BLaER1 treated with 17β-estradiol and CSF1 and Interleukin-3, amounts not matched to agents 10 nM and 100 nM (cell line): ENCODE measurements at regions not wholly inside any gene's neighbourhood (a gene's known extent, or its start where the extent isn't known, plus 50 kb on each side); places are given as distances from the start of the nearest gene placed in this dataset.

Experiments
- H3K27ac ChIP-seq, 11 experiments: shearing (Covaris generic); formaldehyde crosslinking; 2 replicates each; pipeline ENCODE4 v1.8.1; 2022
- H3K27me3 ChIP-seq, 11 experiments: shearing (Covaris generic); formaldehyde crosslinking; 2 replicates each; pipeline ENCODE4 v1.8.1; 2022
- H3K36me3 ChIP-seq, 11 experiments: shearing (Covaris generic); formaldehyde crosslinking; 2 replicates each; pipeline ENCODE4 v1.8.1; 2022
- H3K4me1 ChIP-seq, 10 experiments: shearing (Covaris generic); formaldehyde crosslinking; 2 replicates each; pipeline ENCODE4 v1.8.1; 2022
- H3K4me2 ChIP-seq, 11 experiments: shearing (Covaris generic); formaldehyde crosslinking; 2 replicates each; pipeline ENCODE4 v1.8.1; 2022
- H3K4me3 ChIP-seq, 10 experiments: shearing (Covaris generic); formaldehyde crosslinking; 2 replicates each; pipeline ENCODE4 v1.8.1; 2022
- H3K9ac ChIP-seq, 11 experiments: shearing (Covaris generic); formaldehyde crosslinking; 2 replicates each; pipeline ENCODE4 v1.8.1; 2022
- H3K9me3 ChIP-seq, 11 experiments: shearing (Covaris generic); formaldehyde crosslinking; replicated peaks in 1 of 11; 2 replicates each; pipeline ENCODE4 v1.8.1; 2022
- H4K20me1 ChIP-seq, 11 experiments: shearing (Covaris generic); formaldehyde crosslinking; 2 replicates each; pipeline ENCODE4 v1.8.1; 2022
- Cebpa-rat ChIP-seq, 11 experiments: shearing (Covaris generic); IDR thresholded peaks; 2 replicates each; pipeline ENCODE4 v1.8.1; 2022

- no peak overlapping the region for H3K9ac ChIP-seq
- no peaks in the 10 kb centered on the region for H3K36me3 ChIP-seq
- no peaks in the 10 kb centered on the region for H3K27me3 ChIP-seq
- no peaks in the 10 kb centered on the region for H4K20me1 ChIP-seq
- H3K27ac ChIP-seq = no peak overlapping the region
- TF ChIP-seq Cebpa-rat (IDR thresholded peaks at IDR 0.05) = no peak
- H3K4me2 ChIP-seq = no peak overlapping the region
- no peaks in the 10 kb centered on the region for H3K4me1 ChIP-seq
- H3K4me3 ChIP-seq = no peak overlapping the region
- peaks cover 15 to 29% (median 20%) of the 10 kb centered on the region in 11 experiments for H3K9me3 ChIP-seq
These were observed 162.1 kb upstream of the LHX5 start for GRCh38 chr12:113633678-113634332.

- Histone ChIP-seq H4K20me1 (no peaks in the 10 kb centered on the region), H3K9me3 (peaks cover 23 to 52% (median 35%) of the 10 kb centered on the region in 11 experiments), H3K9ac (no peak overlapping the region), H3K4me2 (no peak overlapping the region), H3K4me3 (no peak overlapping the region), H3K36me3 (0 out of 22 replicates have a peak, but pooled peaks cover 0 to 7% (median 0%) of the 10 kb centered on the region in 11 experiments), H3K4me1 (no peaks in the 10 kb centered on the region), H3K27me3 (no peaks in the 10 kb centered on the region), H3K27ac (no peak overlapping the region)
- no peak for TF ChIP-seq Cebpa-rat (IDR thresholded peaks at IDR 0.05)
These were observed 159.0 kb upstream of the LHX5 start for GRCh38 chr12:113630625-113631024.

DNA sequence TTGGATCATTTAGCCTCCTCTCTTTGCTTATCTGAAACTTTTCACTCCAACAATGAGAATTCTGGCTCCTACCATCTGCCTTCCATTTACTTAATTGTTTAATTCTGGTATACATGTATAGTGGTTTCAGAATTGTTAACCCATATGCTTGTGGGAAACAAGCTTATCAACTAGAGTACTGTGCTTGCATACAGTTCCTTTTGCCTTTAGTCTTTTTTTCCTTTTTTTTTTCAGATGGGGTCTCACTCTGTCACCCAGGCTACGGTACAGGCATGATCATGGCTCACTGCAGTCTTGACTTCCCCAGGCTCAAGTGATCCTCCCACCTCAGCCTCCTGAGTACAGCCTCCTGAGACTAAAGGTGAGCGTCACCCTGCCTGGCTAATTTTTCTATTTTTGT, 153.8 kb upstream of the LHX5 start:
- H3K4me3 ChIP-seq = no peak overlapping the region
- peaks cover 28 to 48% (median 35%) of the 10 kb centered on the region in 11 experiments for H3K9me3 ChIP-seq
- no peak for TF ChIP-seq Cebpa-rat (IDR thresholded peaks at IDR 0.05)
- H3K27ac ChIP-seq = no peak overlapping the region
- H4K20me1 ChIP-seq = no peaks in the 10 kb centered on the region
- no peaks in the 10 kb centered on the region for H3K27me3 ChIP-seq
- H3K4me1 ChIP-seq = no peaks in the 10 kb centered on the region
- no peak overlapping the region for H3K4me2 ChIP-seq
- 0 out of 22 replicates have a peak, but pooled peaks cover 0 to 7% (median 0%) of the 10 kb centered on the region in 11 experiments for H3K36me3 ChIP-seq
- no peak overlapping the region for H3K9ac ChIP-seq

GRCh38 chr12:113622410-113622809, 150.7 kb upstream of the LHX5 start:
- H4K20me1 ChIP-seq = no peaks in the 10 kb centered on the region
- H3K9me3 ChIP-seq = peaks cover 17 to 29% (median 21%) of the 10 kb centered on the region in 11 experiments
- peaks cover 0 to 11% (median 0%) of the 10 kb centered on the region in 11 experiments; a peak in 3 of 22 replicates for H3K27me3 ChIP-seq
- no peaks in the 10 kb centered on the region for H3K4me1 ChIP-seq
- TF ChIP-seq Cebpa-rat (IDR thresholded peaks at IDR 0.05) = no peak
- H3K27ac ChIP-seq = no peak overlapping the region
- H3K4me3 ChIP-seq = no peak overlapping the region
- no peak overlapping the region for H3K4me2 ChIP-seq
- 0 out of 22 replicates have a peak, but pooled peaks cover 0 to 7% (median 0%) of the 10 kb centered on the region in 11 experiments for H3K36me3 ChIP-seq
- H3K9ac ChIP-seq = no peak overlapping the region

DNA sequence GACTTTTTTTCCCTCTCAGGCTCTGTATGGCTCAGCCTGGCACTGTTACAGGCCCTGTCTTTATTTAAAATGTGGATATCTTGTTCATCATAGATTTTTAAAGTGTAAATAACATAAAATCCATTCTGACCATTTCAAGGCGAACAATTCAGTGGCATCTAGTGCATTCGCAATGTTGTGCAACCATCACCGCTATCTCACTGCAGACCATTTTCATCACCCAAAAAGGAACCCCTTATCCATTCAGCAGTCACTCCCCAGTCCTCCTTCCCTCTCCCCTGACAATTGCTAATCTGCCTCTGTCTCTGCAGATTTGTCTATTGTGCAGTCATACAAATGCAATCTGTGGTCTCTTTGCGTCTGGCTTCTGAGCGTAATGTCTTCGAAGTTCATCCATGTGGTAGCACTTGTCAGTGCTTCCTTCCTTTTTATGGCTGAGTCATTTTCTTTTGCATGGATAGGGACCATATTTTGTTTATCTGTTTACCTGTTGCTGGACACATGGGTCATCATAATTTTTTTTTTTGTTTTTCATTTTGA, 148.8 kb upstream of the LHX5 start:
- H3K4me3 ChIP-seq = no peak overlapping the region
- H3K27me3 ChIP-seq = peaks cover 0 to 11% (median 0%) of the 10 kb centered on the region in 11 experiments; a peak in 3 of 22 replicates
- no peak overlapping the region for H3K9ac ChIP-seq
- no peak for TF ChIP-seq Cebpa-rat (IDR thresholded peaks at IDR 0.05)
- H3K36me3 ChIP-seq = no peaks in the 10 kb centered on the region
- H3K4me2 ChIP-seq = no peak overlapping the region
- H3K27ac ChIP-seq = no peak overlapping the region
- peaks cover 7 to 11% (median 8%) of the 10 kb centered on the region in 11 experiments for H3K9me3 ChIP-seq
- no peaks in the 10 kb centered on the region for H3K4me1 ChIP-seq
- no peaks in the 10 kb centered on the region for H4K20me1 ChIP-seq

GRCh38 chr12:113619202-113619601, 147.5 kb upstream of the LHX5 start:
- Histone ChIP-seq H3K27ac (no peak overlapping the region), H4K20me1 (no peaks in the 10 kb centered on the region), H3K9ac (no peak overlapping the region), H3K9me3 (peaks cover 0 to 4% (median 0%) of the 10 kb centered on the region in 11 experiments; a peak in 2 of 22 replicates), H3K36me3 (no peaks in the 10 kb centered on the region), H3K4me1 (no peaks in the 10 kb centered on the region), H3K4me2 (no peak overlapping the region), H3K4me3 (no peak overlapping the region), H3K27me3 (peaks cover 0 to 11% (median 0%) of the 10 kb centered on the region in 11 experiments; a peak in 3 of 22 replicates)
- TF ChIP-seq Cebpa-rat (IDR thresholded peaks at IDR 0.05) = no peak

DNA sequence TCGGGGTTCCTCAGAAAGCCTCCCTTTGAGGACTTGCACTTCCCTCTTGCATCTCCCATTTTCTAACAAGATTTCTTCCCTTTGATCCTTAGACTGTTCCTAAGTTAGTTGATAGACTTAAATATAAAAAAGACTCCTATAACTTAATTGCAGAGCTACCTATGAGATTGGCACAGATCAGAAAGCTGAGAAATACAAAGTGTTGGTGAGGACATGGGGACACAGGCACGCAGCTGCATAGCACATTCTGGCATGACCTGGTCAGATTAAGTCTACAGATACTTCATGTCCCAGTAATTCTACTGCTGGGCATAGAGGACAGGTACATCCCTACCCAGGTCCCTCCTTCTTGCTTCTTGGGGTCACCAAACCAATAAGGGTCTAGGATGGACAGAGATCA, 141.7 kb upstream of the LHX5 start:
- no peak for TF ChIP-seq Cebpa-rat (IDR thresholded peaks at IDR 0.05)
- Histone ChIP-seq H3K27ac (no peak overlapping the region), H3K9ac (no peak overlapping the region), H3K4me3 (no peak overlapping the region), H4K20me1 (no peaks in the 10 kb centered on the region), H3K4me1 (no peaks in the 10 kb centered on the region), H3K27me3 (peaks cover 40 to 49% (median 47%) of the 10 kb centered on the region in 11 experiments), H3K36me3 (no peaks in the 10 kb centered on the region), H3K4me2 (no peak overlapping the region), H3K9me3 (peaks cover 0 to 18% (median 7%) of the 10 kb centered on the region in 11 experiments; a peak in 14 of 22 replicates)

DNA sequence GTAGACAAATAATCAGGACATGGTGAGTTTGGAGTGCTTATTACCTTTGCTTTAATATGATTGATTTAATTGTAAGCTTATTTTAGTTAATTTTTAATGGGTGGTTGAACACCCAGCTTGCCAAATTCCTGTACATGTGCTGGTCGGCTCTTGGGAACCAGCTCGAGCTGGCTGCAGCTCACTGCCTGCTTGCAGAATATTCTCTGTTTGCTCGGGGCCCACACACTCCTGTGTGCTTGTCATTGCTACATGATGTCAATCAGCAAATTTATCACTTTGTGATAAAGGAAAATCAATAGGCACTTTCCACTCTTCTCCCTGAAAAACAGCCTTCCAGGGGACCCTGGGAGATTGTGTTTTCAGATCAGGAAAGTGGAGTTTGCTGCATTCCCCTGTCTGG, 141.1 kb upstream of the LHX5 start:
- no peaks in the 10 kb centered on the region for H4K20me1 ChIP-seq
- H3K4me2 ChIP-seq = no peak overlapping the region
- H3K4me3 ChIP-seq = no peak overlapping the region
- no peak for TF ChIP-seq Cebpa-rat (IDR thresholded peaks at IDR 0.05)
- no peaks in the 10 kb centered on the region for H3K4me1 ChIP-seq
- no peak overlapping the region for H3K27ac ChIP-seq
- H3K9me3 ChIP-seq = peaks cover 0 to 18% (median 7%) of the 10 kb centered on the region in 11 experiments; a peak in 14 of 22 replicates
- no peaks in the 10 kb centered on the region for H3K36me3 ChIP-seq
- H3K27me3 ChIP-seq = peaks cover 40 to 49% (median 47%) of the 10 kb centered on the region in 11 experiments
- H3K9ac ChIP-seq = no peak overlapping the region

DNA sequence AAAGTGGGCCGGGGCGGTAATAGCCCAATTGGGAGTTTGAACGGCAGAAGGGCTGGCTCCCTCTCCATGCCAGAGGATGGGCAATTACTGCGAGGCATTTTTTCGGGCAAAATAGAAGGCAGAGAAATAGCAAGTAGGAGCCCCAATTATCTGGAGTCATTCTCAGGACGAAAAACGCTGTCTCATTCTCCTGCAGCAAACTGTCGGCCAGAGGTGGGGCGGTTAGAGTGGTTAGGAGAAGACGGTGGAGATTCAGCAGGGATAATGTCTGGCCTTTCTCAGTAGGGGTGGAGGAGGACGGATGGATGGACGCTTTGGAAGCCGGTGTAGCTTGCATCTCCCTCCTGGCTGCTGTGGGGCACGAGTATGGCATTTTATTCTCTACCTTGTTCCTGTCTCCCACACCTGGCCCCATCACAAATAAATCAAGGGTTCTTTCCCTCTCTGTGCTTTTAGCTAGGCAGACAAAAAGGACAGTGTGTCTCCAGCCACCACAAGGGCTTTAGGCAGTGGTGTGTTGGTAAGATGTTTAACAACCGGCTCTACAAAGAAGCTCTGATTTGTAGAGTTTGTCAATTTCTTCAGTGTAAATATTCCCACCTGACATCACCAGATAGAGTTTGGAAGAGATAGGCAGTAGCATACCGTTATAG, 140.5 kb upstream of the LHX5 start:
- H3K9ac ChIP-seq = no peak overlapping the region
- no peaks in the 10 kb centered on the region for H4K20me1 ChIP-seq
- no peak overlapping the region for H3K27ac ChIP-seq
- peaks cover 0 to 18% (median 7%) of the 10 kb centered on the region in 11 experiments; a peak in 14 of 22 replicates for H3K9me3 ChIP-seq
- H3K4me1 ChIP-seq = no peaks in the 10 kb centered on the region
- H3K27me3 ChIP-seq = peaks cover 40 to 49% (median 47%) of the 10 kb centered on the region in 11 experiments
- no peak overlapping the region for H3K4me2 ChIP-seq
- no peaks in the 10 kb centered on the region for H3K36me3 ChIP-seq
- H3K4me3 ChIP-seq = no peak overlapping the region
- TF ChIP-seq Cebpa-rat (IDR thresholded peaks at IDR 0.05) = no peak
